H1 (cell line): ENCODE measurements at regions not wholly inside any gene's neighbourhood (a gene's known extent, or its start where the extent isn't known, plus 50 kb on each side); places are given as distances from the start of the nearest gene placed in this dataset.
"Not testable (repeated sequence)": the region's sequence is repeated elsewhere in the genome, so short reads cannot be mapped to it uniquely, and the experiment has no call there.

Experiments
- CTCF ChIA-PET: fragments of 300-600 bp; sonication (Branson Sonifier 250); formaldehyde crosslinking; loops from one replicate; lab custom pipeline; 2021; ENCODE audit not compliant: partially characterized antibody; lab: Charles Lee
- POLR2A ChIA-PET: fragments of 300-600 bp; sonication (Branson Sonifier 250); formaldehyde crosslinking; loops from one replicate; lab custom pipeline; 2021; ENCODE audit warnings: inconsistent platforms; ENCODE audit not compliant: partially characterized antibody; lab: Charles Lee
- DNase-seq, 2 experiments: peaks; one replicate each; pipeline versions ENCODE4 v3.0.0 to v3.0.0-alpha.2; 2010 to 2022; ENCODE audit warnings: low spot score in 2 of 2, low read depth in 1 of 2, mixed read lengths in 1 of 2
- FAIRE-seq: peaks from 2 replicates; lab custom pipeline; 2011; peaks lifted over from hg19 to GRCh38; lab: Jason Lieb, UNC
- H2AFZ ChIP-seq: 2 replicates; pipeline ENCODE4 v1.8.1; 2012; ENCODE audit warnings: low read length, inconsistent platforms
- H2AK5ac ChIP-seq: 2 replicates; pipeline ENCODE4 v1.6.1; 2013; ENCODE audit warnings: low read depth, low read length
- H2BK120ac ChIP-seq: replicated peaks from 2 replicates; pipeline ENCODE3; 2013; ENCODE audit warnings: low read depth, low read length, inconsistent platforms
- H2BK12ac ChIP-seq: 2 replicates; pipeline ENCODE4 v1.6.1; 2013; ENCODE audit warnings: low read depth, low read length
- H2BK15ac ChIP-seq: 2 replicates; pipeline ENCODE4 v1.6.1; 2013; ENCODE audit warnings: low read length
- H2BK20ac ChIP-seq: 2 replicates; pipeline ENCODE4 v1.6.1; 2013; ENCODE audit warnings: low read length
- H2BK5ac ChIP-seq: 2 replicates; pipeline ENCODE4 v1.6.1; 2013; ENCODE audit warnings: low read depth, low read length
- H3K14ac ChIP-seq: 2 replicates; pipeline ENCODE4 v1.6.1; 2013; ENCODE audit warnings: inconsistent platforms; ENCODE audit not compliant: insufficient read length
- H3K18ac ChIP-seq: 2 replicates; pipeline ENCODE4 v1.6.1; 2013; ENCODE audit warnings: low read length; ENCODE audit errors: extremely low read depth
- H3K23ac ChIP-seq: 2 replicates; pipeline ENCODE4 v1.6.1; 2013; ENCODE audit warnings: inconsistent platforms; ENCODE audit not compliant: insufficient read length
- H3K23me2 ChIP-seq: 2 replicates; pipeline ENCODE4 v1.6.1; 2013; ENCODE audit warnings: low read depth, low read length
- H3K27ac ChIP-seq: 2 replicates; pipeline ENCODE4 v1.6.1; 2011; ENCODE audit warnings: low read depth, low read length, inconsistent platforms
- H3K27me3 ChIP-seq, 4 experiments: replicated peaks in 1 of 4; 1 replicate in 1 of 4; 2 replicates in 3 of 4; pipeline versions ENCODE4 v1.6.1 to v1.8.1; 2011 to 2013; ENCODE audit warnings: low read length in 3 of 4, mild to moderate bottlenecking in 3 of 4, inconsistent platforms in 2 of 4, mixed read lengths in 2 of 4, moderate library complexity in 1 of 4; ENCODE audit not compliant: control insufficient read depth in 3 of 4, insufficient read depth in 3 of 4; ENCODE audit errors: extremely low read depth in 1 of 4
- H3K36me3 ChIP-seq, 4 experiments: 2 replicates each; pipeline versions ENCODE4 v1.6.1 to v1.8.1; 2011 to 2013; ENCODE audit warnings: mild to moderate bottlenecking in 4 of 4, low read length in 3 of 4, moderate library complexity in 2 of 4, control low read depth in 1 of 4, inconsistent platforms in 1 of 4; ENCODE audit not compliant: insufficient read depth in 4 of 4, control insufficient read depth in 2 of 4
- H3K4ac ChIP-seq: replicated peaks from 2 replicates; pipeline ENCODE3; 2013; ENCODE audit warnings: low read length, low read depth, mixed read lengths, inconsistent platforms; ENCODE audit not compliant: insufficient read length
- H3K4me1 ChIP-seq, 4 experiments: replicated peaks in 1 of 4; 1 replicate in 1 of 4; 2 replicates in 3 of 4; pipeline versions ENCODE4 v1.6.1 to v1.8.1; 2011 to 2013; ENCODE audit warnings: low read length in 3 of 4, inconsistent platforms in 2 of 4, mixed read lengths in 1 of 4; ENCODE audit not compliant: insufficient read depth in 4 of 4, control insufficient read depth in 3 of 4
- H3K4me2 ChIP-seq, 2 experiments: 2 replicates each; pipeline versions ENCODE4 v1.6.1 to v1.8.1; 2011 to 2013; ENCODE audit warnings: low read depth in 2 of 2, low read length in 2 of 2, control low read depth in 1 of 2, inconsistent platforms in 1 of 2, mild to moderate bottlenecking in 1 of 2; ENCODE audit not compliant: insufficient read depth in 1 of 2
- H3K4me3 ChIP-seq, 4 experiments: fragments of 200-600, 300-600 bp in 1 of 4; sonication (generic), shearing (Covaris generic), sonication (Bioruptor Twin) in 1 of 4; 2 replicates each; pipeline versions ENCODE4 v1.5.1 to v1.8.1; 2011 to 2016; ENCODE audit warnings: low read length in 4 of 4, low read depth in 3 of 4, control low read depth in 2 of 4, inconsistent platforms in 2 of 4, mild to moderate bottlenecking in 2 of 4, mixed read lengths in 1 of 4, moderate library complexity in 1 of 4; ENCODE audit not compliant: insufficient read depth in 2 of 4; ENCODE audit errors: extremely low read depth in 1 of 4
- H3K56ac ChIP-seq: replicated peaks from 2 replicates; pipeline ENCODE3; 2013; ENCODE audit warnings: low read depth, mild to moderate bottlenecking, mixed read lengths, low read length, inconsistent platforms; ENCODE audit not compliant: insufficient read length
- H3K79me1 ChIP-seq: 2 replicates; pipeline ENCODE4 v1.6.1; 2013; ENCODE audit warnings: low read depth, low read length, control low read depth
- H3K79me2 ChIP-seq, 2 experiments: 2 replicates each; pipeline versions ENCODE4 v1.6.1 to v1.8.1; 2012 to 2013; ENCODE audit warnings: low read length in 2 of 2, mild to moderate bottlenecking in 2 of 2, inconsistent platforms in 1 of 2; ENCODE audit not compliant: insufficient read depth in 2 of 2, control insufficient read depth in 1 of 2
- H3K9ac ChIP-seq, 4 experiments: replicated peaks in 1 of 4; 1 replicate in 1 of 4; 2 replicates in 3 of 4; pipeline versions ENCODE4 v1.6.1 to v1.8.1; 2011 to 2013; ENCODE audit warnings: low read depth in 3 of 4, low read length in 3 of 4, control low read depth in 2 of 4, mild to moderate bottlenecking in 2 of 4, moderate library complexity in 2 of 4, inconsistent platforms in 1 of 4; ENCODE audit errors: extremely low read depth in 1 of 4
- H3K9me3 ChIP-seq, 2 experiments: 2 replicates each; pipeline versions ENCODE4 v1.6.1 to v1.8.1; 2012 to 2013; ENCODE audit warnings: mild to moderate bottlenecking in 2 of 2, moderate library complexity in 2 of 2, control low read depth in 1 of 2, inconsistent platforms in 1 of 2, low read depth in 1 of 2, low read length in 1 of 2, mixed read lengths in 1 of 2; ENCODE audit not compliant: insufficient read depth in 2 of 2
- H4K20me1 ChIP-seq, 2 experiments: replicated peaks in 1 of 2; 2 replicates each; pipeline versions ENCODE3 to v1.8.1; 2011 to 2013; ENCODE audit warnings: inconsistent platforms in 2 of 2, low read length in 2 of 2, mild to moderate bottlenecking in 1 of 2; ENCODE audit not compliant: insufficient read depth in 2 of 2, control insufficient read depth in 1 of 2
- H4K5ac ChIP-seq: 2 replicates; pipeline ENCODE4 v1.6.1; 2013; ENCODE audit warnings: low read length, low read depth, mixed read lengths, inconsistent platforms; ENCODE audit not compliant: insufficient read length
- H4K8ac ChIP-seq: 2 replicates; pipeline ENCODE4 v1.8.0; 2013; ENCODE audit warnings: mild to moderate bottlenecking, moderate library complexity, low read length, inconsistent platforms; ENCODE audit not compliant: insufficient read depth; ENCODE audit errors: extremely low read depth
- H4K91ac ChIP-seq: replicated peaks from 2 replicates; pipeline ENCODE3; 2013; ENCODE audit warnings: low read length, mixed read lengths, inconsistent platforms; ENCODE audit not compliant: insufficient read length
- WGBS, 2 experiments: shearing (Covaris generic) in 1 of 2; methylation state at CpG; one replicate each; pipeline versions ENCODE4 v1.1.6 to v1.1.7; 2013 to 2015; ENCODE audit warnings: low lambda C conversion rate in 2 of 2, mixed read lengths in 2 of 2, inconsistent platforms in 1 of 2, low coverage in 1 of 2, missing lambda C conversion rate in 1 of 2; ENCODE audit not compliant: insufficient replicate concordance in 2 of 2, insufficient coverage in 1 of 2, insufficient read length in 1 of 2; ENCODE audit errors: extremely low coverage in 1 of 2, missing lambda C conversion rate in 1 of 2; 5-methylcytosine and 5-hydroxymethylcytosine counted together

DNA sequence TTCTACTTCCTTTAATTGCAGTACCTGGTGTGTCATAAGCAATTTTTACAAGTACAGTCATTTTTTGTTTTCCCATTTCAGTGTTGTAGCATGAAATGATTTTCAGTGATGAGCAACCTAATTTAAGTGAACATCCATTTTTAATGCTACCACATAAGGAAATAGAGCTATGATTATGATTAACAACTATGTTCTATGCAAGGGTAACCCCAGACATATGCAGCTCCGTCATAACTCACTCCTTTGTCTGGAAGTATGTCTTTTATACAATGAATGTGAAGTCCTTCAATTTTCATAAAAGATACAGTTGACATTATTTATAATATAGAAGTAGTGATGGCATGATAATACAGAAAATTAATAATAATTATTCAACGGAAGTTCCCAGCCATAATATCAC, 783.3 kb upstream of the CDH18 start:
- H2AFZ ChIP-seq, FAIRE-seq, H2BK15ac ChIP-seq, POLR2A ChIA-PET, H3K27me3 ChIP-seq, H3K18ac ChIP-seq, H3K9ac ChIP-seq, H3K4ac ChIP-seq, H3K23ac ChIP-seq, H3K4me1 ChIP-seq, H3K56ac ChIP-seq, H3K79me1 ChIP-seq, H3K9me3 ChIP-seq, CTCF ChIA-PET, H3K4me3 ChIP-seq, H3K79me2 ChIP-seq, H4K20me1 ChIP-seq, H2BK120ac ChIP-seq, H2AK5ac ChIP-seq, H3K23me2 ChIP-seq, H3K27ac ChIP-seq, H3K14ac ChIP-seq, DNase-seq, H2BK5ac ChIP-seq, H2BK20ac ChIP-seq, H4K91ac ChIP-seq, H3K4me2 ChIP-seq, H4K8ac ChIP-seq, H2BK12ac ChIP-seq, H4K5ac ChIP-seq, H3K36me3 ChIP-seq: not testable (repeated sequence)
- 100% methylated on average over 2 of the region's 2 CpGs; no CpG with 5 or more reads in 1 of the 2 experiments for WGBS, 2 experiments

DNA sequence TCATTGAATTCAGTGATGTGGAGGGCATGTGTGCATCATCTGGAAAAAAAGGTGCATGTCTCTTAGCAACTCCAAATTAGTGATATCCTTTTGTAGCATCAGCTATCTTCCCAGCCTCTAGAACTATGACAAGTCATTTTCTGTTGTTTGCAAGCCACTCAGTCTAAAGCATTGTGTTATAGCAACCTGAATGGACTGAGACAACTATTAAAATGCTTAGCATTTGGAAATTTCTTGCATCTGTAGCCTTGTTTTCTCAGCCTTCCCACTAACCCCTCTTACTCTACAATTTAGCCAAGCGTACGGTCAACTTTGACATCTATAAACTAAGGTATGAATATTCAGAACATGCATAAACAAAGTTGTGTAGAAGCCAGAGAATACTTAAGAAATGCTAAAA, 777.1 kb upstream of the CDH18 start:
- POLR2A ChIA-PET, H2BK15ac ChIP-seq, H2BK5ac ChIP-seq, H3K36me3 ChIP-seq, CTCF ChIA-PET, H3K23me2 ChIP-seq, H2AK5ac ChIP-seq, H3K27ac ChIP-seq, FAIRE-seq, H2AFZ ChIP-seq, H3K9ac ChIP-seq, H2BK12ac ChIP-seq, H3K79me1 ChIP-seq, H3K23ac ChIP-seq, H4K91ac ChIP-seq, H3K56ac ChIP-seq, H3K27me3 ChIP-seq, H3K9me3 ChIP-seq, H4K8ac ChIP-seq, H3K4me1 ChIP-seq, H4K20me1 ChIP-seq, H3K4me3 ChIP-seq, H3K14ac ChIP-seq, H3K18ac ChIP-seq, DNase-seq, H3K4me2 ChIP-seq, H3K4ac ChIP-seq, H2BK120ac ChIP-seq, H4K5ac ChIP-seq, H3K79me2 ChIP-seq, H2BK20ac ChIP-seq: not testable (repeated sequence)
- WGBS, 2 experiments = no CpG with 5 or more reads among the region's 2 CpGs
